DOHH2 (cell line): ENCODE measurements at regions not wholly inside any gene's neighbourhood (a gene's known extent, or its start where the extent isn't known, plus 50 kb on each side); places are given as distances from the start of the nearest gene placed in this dataset.

Experiments used
- H3F3A ChIP-seq: fragments of 200-600 bp; sonication (generic), shearing (Covaris generic); 2 replicates; pipeline ENCODE4 v1.6.0; 2016; ENCODE audit warnings: antibody characterized with exemption, mild to moderate bottlenecking; ENCODE audit not compliant: control insufficient read depth, insufficient read depth
- H3K27ac ChIP-seq: fragments of 200-600 bp; sonication (generic); 2 replicates; pipeline ENCODE4 v1.5.1; 2014; ENCODE audit warnings: low read depth, mild to moderate bottlenecking, low read length, moderate library complexity
- H3K27me3 ChIP-seq: fragments of 200-600 bp; sonication (generic); 2 replicates; pipeline ENCODE4 v1.6.1; 2014; ENCODE audit warnings: mild to moderate bottlenecking, low read length, mixed read lengths; ENCODE audit not compliant: control insufficient read depth
- H3K36me3 ChIP-seq: fragments of 200-600 bp; sonication (generic); 2 replicates; pipeline ENCODE4 v1.6.1; 2014; ENCODE audit warnings: mild to moderate bottlenecking, low read length, moderate library complexity, mixed read lengths; ENCODE audit not compliant: control insufficient read depth
- H3K4me1 ChIP-seq: fragments of 200-600 bp; sonication (generic); 2 replicates; pipeline ENCODE4 v1.6.1; 2014; ENCODE audit warnings: mild to moderate bottlenecking, low read length, mixed read lengths; ENCODE audit not compliant: control insufficient read depth
- H3K4me2 ChIP-seq: fragments of 200-600 bp; sonication (generic); 2 replicates; pipeline ENCODE4 v1.6.0; 2014; ENCODE audit warnings: mild to moderate bottlenecking, low read length, moderate library complexity
- H3K4me3 ChIP-seq: fragments of 200-600 bp; sonication (generic); 2 replicates; pipeline ENCODE4 v1.5.1; 2014; ENCODE audit warnings: mild to moderate bottlenecking, low read length, mixed read lengths
- H3K79me2 ChIP-seq: fragments of 200-600 bp; sonication (generic); 2 replicates; pipeline ENCODE4 v1.6.1; 2014; ENCODE audit warnings: mild to moderate bottlenecking, low read length, mixed read lengths; ENCODE audit not compliant: control insufficient read depth
- H3K9me2 ChIP-seq: fragments of 200-600 bp; sonication (generic); replicated peaks from 2 replicates; pipeline ENCODE4 v1.6.1; 2014; ENCODE audit warnings: mild to moderate bottlenecking, low read length, mixed read lengths; ENCODE audit not compliant: control insufficient read depth
- H3K9me3 ChIP-seq: fragments of 200-600 bp; sonication (generic); 2 replicates; pipeline ENCODE4 v1.6.1; 2014; ENCODE audit warnings: antibody characterized with exemption, low read length, mixed read lengths; ENCODE audit not compliant: control insufficient read depth, insufficient read depth
- H4K20me1 ChIP-seq: fragments of 200-600 bp; sonication (generic); 2 replicates; pipeline ENCODE4 v1.6.0; 2014; ENCODE audit warnings: low read depth, mild to moderate bottlenecking, antibody characterized with exemption, low read length, moderate library complexity; ENCODE audit not compliant: control insufficient read depth, insufficient read depth
- EZH2phosphoT487 ChIP-seq: fragments of 200-600 bp; sonication (generic); IDR thresholded peaks from 2 replicates; pipeline ENCODE4 v1.6.1; 2017; ENCODE audit warnings: borderline replicate concordance, mild to moderate bottlenecking, antibody characterized with exemption, low read length, moderate library complexity, mixed read lengths
- TF ChIP-seq, protein P1 (sequence below): fragments of 200-600 bp; sonication (generic); IDR thresholded peaks from one replicate; pipeline ENCODE4 v1.5.1; 2014; ENCODE audit warnings: antibody characterized with exemption, mild to moderate bottlenecking, low read depth, low read length; ENCODE audit not compliant: poor library complexity, severe bottlenecking

GRCh38 chr6:143592335-143592734 is 80.8 kb upstream of the FUCA2 start:
- Histone ChIP-seq H3F3A (no peaks in the 10 kb centered on the region), H3K4me1 (no peaks in the 10 kb centered on the region), H3K4me2 (no peak overlapping the region), H3K9me2 (no peaks in the 10 kb centered on the region), H4K20me1 (no peaks in the 10 kb centered on the region), H3K4me3 (no peak overlapping the region), H3K36me3 (no peaks in the 10 kb centered on the region), H3K27me3 (no peaks in the 10 kb centered on the region), H3K27ac (no peak overlapping the region), H3K9me3 (no peaks in the 10 kb centered on the region), H3K79me2 (no peaks in the 10 kb centered on the region)
- TF ChIP-seq, protein P1, sequence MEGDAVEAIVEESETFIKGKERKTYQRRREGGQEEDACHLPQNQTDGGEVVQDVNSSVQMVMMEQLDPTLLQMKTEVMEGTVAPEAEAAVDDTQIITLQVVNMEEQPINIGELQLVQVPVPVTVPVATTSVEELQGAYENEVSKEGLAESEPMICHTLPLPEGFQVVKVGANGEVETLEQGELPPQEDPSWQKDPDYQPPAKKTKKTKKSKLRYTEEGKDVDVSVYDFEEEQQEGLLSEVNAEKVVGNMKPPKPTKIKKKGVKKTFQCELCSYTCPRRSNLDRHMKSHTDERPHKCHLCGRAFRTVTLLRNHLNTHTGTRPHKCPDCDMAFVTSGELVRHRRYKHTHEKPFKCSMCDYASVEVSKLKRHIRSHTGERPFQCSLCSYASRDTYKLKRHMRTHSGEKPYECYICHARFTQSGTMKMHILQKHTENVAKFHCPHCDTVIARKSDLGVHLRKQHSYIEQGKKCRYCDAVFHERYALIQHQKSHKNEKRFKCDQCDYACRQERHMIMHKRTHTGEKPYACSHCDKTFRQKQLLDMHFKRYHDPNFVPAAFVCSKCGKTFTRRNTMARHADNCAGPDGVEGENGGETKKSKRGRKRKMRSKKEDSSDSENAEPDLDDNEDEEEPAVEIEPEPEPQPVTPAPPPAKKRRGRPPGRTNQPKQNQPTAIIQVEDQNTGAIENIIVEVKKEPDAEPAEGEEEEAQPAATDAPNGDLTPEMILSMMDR, result peak; percentile 69
- TF ChIP-seq EZH2phosphoT487, result no peak

DNA sequence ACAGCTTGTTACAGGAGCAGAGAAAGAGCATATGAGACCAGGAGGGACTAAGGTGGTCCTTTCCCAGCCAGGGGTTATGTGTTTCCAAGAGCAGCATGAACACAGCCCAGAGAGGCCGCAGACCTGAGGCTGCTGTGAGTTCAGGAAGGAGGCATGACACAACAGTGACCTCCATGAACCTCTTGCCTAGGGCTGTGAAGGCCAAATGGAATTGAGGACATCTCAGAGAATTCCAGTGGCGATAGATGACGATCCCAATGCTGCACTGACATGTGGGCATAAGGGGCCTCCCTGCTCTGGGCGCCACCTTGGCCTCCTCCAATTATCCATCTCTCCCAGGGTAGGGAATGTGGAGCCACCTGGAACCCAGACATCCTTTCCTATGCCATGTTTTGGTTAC is 79.9 kb upstream of the FUCA2 start:
- no peaks in the 10 kb centered on the region for H3K4me1 ChIP-seq
- H3K4me3 ChIP-seq, result no peak overlapping the region
- no peaks in the 10 kb centered on the region for H3F3A ChIP-seq
- H3K27ac ChIP-seq, result no peak overlapping the region
- no peaks in the 10 kb centered on the region for H3K79me2 ChIP-seq
- H3K27me3 ChIP-seq, result no peaks in the 10 kb centered on the region
- no peaks in the 10 kb centered on the region for H3K36me3 ChIP-seq
- no peak overlapping the region for H3K4me2 ChIP-seq
- no peaks in the 10 kb centered on the region for H4K20me1 ChIP-seq
- no peaks in the 10 kb centered on the region for H3K9me3 ChIP-seq
- H3K9me2 ChIP-seq, result no peaks in the 10 kb centered on the region
- TF ChIP-seq, protein P1, result no peak
- TF ChIP-seq EZH2phosphoT487, result no peak

GRCh38 chr6:143589162-143589561 is 77.6 kb upstream of the FUCA2 start:
- Histone ChIP-seq H3K27me3 (no peaks in the 10 kb centered on the region), H3K79me2 (no peaks in the 10 kb centered on the region), H3K36me3 (no peaks in the 10 kb centered on the region), H3K4me3 (no peak overlapping the region), H3K4me1 (no peaks in the 10 kb centered on the region), H4K20me1 (no peaks in the 10 kb centered on the region), H3K27ac (no peak overlapping the region), H3K4me2 (no peak overlapping the region), H3K9me2 (no peaks in the 10 kb centered on the region), H3K9me3 (no peaks in the 10 kb centered on the region), H3F3A (no peaks in the 10 kb centered on the region)
- no peak for TF ChIP-seq EZH2phosphoT487
- TF ChIP-seq, protein P1, result no peak

DNA sequence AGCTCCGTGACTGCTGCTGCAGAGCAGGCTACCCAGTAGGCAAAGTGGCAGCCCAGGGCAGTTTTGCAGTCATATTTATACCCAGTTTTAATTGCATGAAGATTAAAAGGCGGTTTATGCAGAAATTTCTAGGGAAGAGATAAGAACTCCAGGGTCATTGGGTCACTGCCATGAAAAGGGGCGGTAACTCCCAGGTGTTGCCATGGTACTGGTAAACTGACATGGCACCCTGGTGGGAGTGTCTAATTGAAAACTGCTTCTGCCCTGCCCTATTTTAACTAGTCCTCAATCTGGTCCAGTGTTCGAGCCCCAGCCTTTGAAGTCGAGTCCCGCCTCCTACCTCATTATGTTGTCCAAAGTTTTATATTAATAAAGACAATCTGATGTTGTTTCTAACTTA is 75.0 kb upstream of the FUCA2 start:
- TF ChIP-seq, protein P1, result no peak
- Histone ChIP-seq H3K27ac (no peak overlapping the region), H3K9me2 (no peaks in the 10 kb centered on the region), H3K9me3 (no peaks in the 10 kb centered on the region), H3K4me1 (no peaks in the 10 kb centered on the region), H3K36me3 (no peaks in the 10 kb centered on the region), H3K4me3 (no peak overlapping the region), H3K79me2 (no peaks in the 10 kb centered on the region), H3F3A (no peaks in the 10 kb centered on the region), H3K4me2 (no peak overlapping the region), H4K20me1 (no peaks in the 10 kb centered on the region), H3K27me3 (no peaks in the 10 kb centered on the region)
